Activated CD8-positive, alpha-beta T cell treated with anti-CD3 and anti-CD28 coated beads for 36 hours (primary cell): ENCODE measurements at regions not wholly inside any gene's neighbourhood (a gene's known extent, or its start where the extent isn't known, plus 50 kb on each side); places are given as distances from the start of the nearest gene placed in this dataset.

Experiments used
- ATAC-seq: fragments of 200-7000 bp; cut with Tn5 transposase; one replicate; pipeline ENCODE4 v1.10.0; 2021; ENCODE audit warnings: mild to moderate bottlenecking, moderate library complexity
- CTCF ChIA-PET: fragments of 350-600 bp; sonication (Branson Sonifier 250); formaldehyde crosslinking; loops from one replicate; lab custom pipeline; 2021; ENCODE audit warnings: antibody characterized with exemption; lab: Charles Lee
- POLR2A ChIA-PET: fragments of 350-600 bp; sonication (Branson Sonifier 250); formaldehyde crosslinking; loops from one replicate; lab custom pipeline; 2021; ENCODE audit warnings: antibody characterized with exemption; lab: Charles Lee
- DNase-seq: peaks from one replicate; pipeline ENCODE4 v3.0.0-alpha.2; 2020
- H3K27ac Mint-ChIP-seq: one replicate; pipeline ENCODE4 v1.8.0; 2021; ENCODE audit warnings: mild to moderate bottlenecking, mixed read lengths
- H3K27me3 Mint-ChIP-seq: one replicate; pipeline ENCODE4 v1.8.0; 2021; ENCODE audit warnings: mixed read lengths
- H3K36me3 Mint-ChIP-seq: one replicate; pipeline ENCODE4 v1.8.0; 2021; ENCODE audit warnings: low read depth, mixed read lengths
- H3K4me1 Mint-ChIP-seq: one replicate; pipeline ENCODE4 v1.8.0; 2021; ENCODE audit warnings: low read depth, mixed read lengths
- H3K4me3 Mint-ChIP-seq: one replicate; pipeline ENCODE4 v1.8.0; 2021; ENCODE audit warnings: mild to moderate bottlenecking, moderate library complexity, mixed read lengths
- H3K9me3 Mint-ChIP-seq: one replicate; pipeline ENCODE4 v1.8.0; 2021; ENCODE audit warnings: mixed read lengths
- CTCF ChIP-seq: fragments of 200-600 bp; IDR thresholded peaks from one replicate; pipeline ENCODE4 v1.8.0; 2022; ENCODE audit warnings: antibody characterized with exemption, mild to moderate bottlenecking
- intact Hi-C: fragments of 100-400 bp; cut with micrococcal nuclease; formaldehyde crosslinking; loops from one replicate; pipeline ENCODE4 v1.10.0; 2022

- DNase-seq (no peak), ATAC-seq (no peak)
- ChIA-PET CTCF (no interaction called here), POLR2A (no interaction called here)
- no peak for TF ChIP-seq CTCF
- Mint-ChIP-seq H3K9me3 (no peaks in the 10 kb centered on the region), H3K27ac (no peak overlapping the region), H3K36me3 (no peaks in the 10 kb centered on the region), H3K27me3 (peaks cover 6% of the 10 kb centered on the region), H3K4me3 (no peak overlapping the region), H3K4me1 (peaks cover 5% of the 10 kb centered on the region)
- intact Hi-C loops: loop anchor here (10.0 kb wide), 2 partner anchors 331 to 599 kb away; no protein-coding TSS in a partner anchor
Measured at GRCh38 chr1:243943671-243944428, 93.8 kb upstream of the AKT3 start.

- H3K4me1 Mint-ChIP-seq: peaks cover 13% of the 10 kb centered on the region
- H3K27ac Mint-ChIP-seq: no peak overlapping the region
- CTCF ChIA-PET: no interaction called here
Measured at GRCh38 chr1:243942196-243943150, 92.4 kb upstream of the AKT3 start.

GRCh38 chr1:243940451-243940850 is 90.4 kb upstream of the AKT3 start:
- POLR2A ChIA-PET: no interaction called here
- intact Hi-C loops: loop anchor here (10.0 kb wide), 2 partner anchors 334 to 596 kb away; no protein-coding TSS in a partner anchor
- H3K27ac Mint-ChIP-seq: no peak overlapping the region
- H3K4me1 Mint-ChIP-seq: peaks cover 13% of the 10 kb centered on the region
- DNase-seq (no peak), ATAC-seq (no peak)
- H3K27me3 Mint-ChIP-seq: peaks cover 9% of the 10 kb centered on the region
- H3K36me3 Mint-ChIP-seq: no peaks in the 10 kb centered on the region
- H3K9me3 Mint-ChIP-seq: peaks cover under 1% of the 10 kb centered on the region
- CTCF ChIA-PET: no interaction called here
- no peak for TF ChIP-seq CTCF
- H3K4me3 Mint-ChIP-seq: no peak overlapping the region

More at GRCh38 chr1:243942196-243943150, 92.4 kb upstream of the AKT3 start:
- Mint-ChIP-seq H3K9me3 (no peaks in the 10 kb centered on the region), H3K36me3 (no peaks in the 10 kb centered on the region), H3K4me3 (no peak overlapping the region), H3K27me3 (peaks cover 6% of the 10 kb centered on the region)
- DNase-seq (no peak), ATAC-seq (no peak)
- intact Hi-C loops: loop anchor here (10.0 kb wide), 2 partner anchors 332 to 598 kb away; no protein-coding TSS in a partner anchor
- no peak for TF ChIP-seq CTCF
- POLR2A ChIA-PET: no interaction called here

- H3K9me3 Mint-ChIP-seq: peaks cover 8% of the 10 kb centered on the region
- POLR2A ChIA-PET: no interaction called here
- H3K36me3 Mint-ChIP-seq: peaks cover 2% of the 10 kb centered on the region
- DNase-seq (no peak), ATAC-seq (no peak)
- peaks cover 13% of the 10 kb centered on the region for H3K4me1 Mint-ChIP-seq
- no peak overlapping the region for H3K27ac Mint-ChIP-seq
- peaks cover 11% of the 10 kb centered on the region for H3K27me3 Mint-ChIP-seq
- intact Hi-C loops: no loop called here
- CTCF ChIA-PET: interaction anchor here (0.7 kb wide), 1 partner anchor 596 kb away, joined by 3 read pairs; no protein-coding TSS in a partner anchor
- no peak for TF ChIP-seq CTCF
- H3K4me3 Mint-ChIP-seq: no peak overlapping the region
Measured at GRCh38 chr1:243939167-243939848, 89.3 kb upstream of the AKT3 start.
